ENCODE measurements at regions not wholly inside any gene's neighbourhood (a gene's known extent, or its start where the extent isn't known, plus 50 kb on each side); places are given as distances from the start of the nearest gene placed in this dataset.

GRCh38 chr11:45339729-45340519 is 53.8 kb upstream of the SYT13 start (continued):
- TF ChIP-seq ZNF574 (CRISPR knock-in tag; IDR thresholded peaks at IDR 0.05) (peak; percentile 40; the same call in 1 of the 2 replicates), ZBTB7B (CRISPR knock-in tag; IDR thresholded peaks at IDR 0.05) (no peak), SP1 (IDR thresholded peaks at IDR 0.05) (no peak), SP1 (CRISPR knock-in tag; IDR thresholded peaks at IDR 0.05) (0 out of 2 replicates have a peak, but pooled peaks have one; percentile 20), MED8 (CRISPR knock-in tag; IDR thresholded peaks at IDR 0.05; ENCODE audit: insufficient replicate concordance) (no peak), NFIB (CRISPR knock-in tag; IDR thresholded peaks at IDR 0.05; ENCODE audit: borderline replicate concordance) (no peak), IKZF5 (CRISPR knock-in tag; IDR thresholded peaks at IDR 0.05) (no peak), ZNF776 (CRISPR knock-in tag; IDR thresholded peaks at IDR 0.05) (no peak), FOXA3 (CRISPR knock-in tag; IDR thresholded peaks at IDR 0.05) (peak; percentile 24; the same call in 1 of the 2 replicates), PITX1 (CRISPR knock-in tag; IDR thresholded peaks at IDR 0.05) (peak; percentile 21; the same call in 1 of the 2 replicates), ELF3 (CRISPR knock-in tag; IDR thresholded peaks at IDR 0.05) (0 out of 2 replicates have a peak, but pooled peaks have one; percentile 54), ZKSCAN1 (IDR thresholded peaks at IDR 0.05; ENCODE audit: low read length) (no peak), ZFP1 (CRISPR knock-in tag; IDR thresholded peaks at IDR 0.05) (no peak), ZSCAN30 (CRISPR knock-in tag; IDR thresholded peaks at IDR 0.05) (no peak), CTCF (CRISPR knock-in tag; IDR thresholded peaks at IDR 0.05) (peak; percentile 92)
- TF ChIP-seq, protein P1, sequence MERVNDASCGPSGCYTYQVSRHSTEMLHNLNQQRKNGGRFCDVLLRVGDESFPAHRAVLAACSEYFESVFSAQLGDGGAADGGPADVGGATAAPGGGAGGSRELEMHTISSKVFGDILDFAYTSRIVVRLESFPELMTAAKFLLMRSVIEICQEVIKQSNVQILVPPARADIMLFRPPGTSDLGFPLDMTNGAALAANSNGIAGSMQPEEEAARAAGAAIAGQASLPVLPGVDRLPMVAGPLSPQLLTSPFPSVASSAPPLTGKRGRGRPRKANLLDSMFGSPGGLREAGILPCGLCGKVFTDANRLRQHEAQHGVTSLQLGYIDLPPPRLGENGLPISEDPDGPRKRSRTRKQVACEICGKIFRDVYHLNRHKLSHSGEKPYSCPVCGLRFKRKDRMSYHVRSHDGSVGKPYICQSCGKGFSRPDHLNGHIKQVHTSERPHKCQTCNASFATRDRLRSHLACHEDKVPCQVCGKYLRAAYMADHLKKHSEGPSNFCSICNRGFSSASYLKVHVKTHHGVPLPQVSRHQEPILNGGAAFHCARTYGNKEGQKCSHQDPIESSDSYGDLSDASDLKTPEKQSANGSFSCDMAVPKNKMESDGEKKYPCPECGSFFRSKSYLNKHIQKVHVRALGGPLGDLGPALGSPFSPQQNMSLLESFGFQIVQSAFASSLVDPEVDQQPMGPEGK (CRISPR knock-in tag; IDR thresholded peaks at IDR 0.05): 0 out of 2 replicates have a peak, but pooled peaks have one; percentile 15
- TF ChIP-seq, protein P2, sequence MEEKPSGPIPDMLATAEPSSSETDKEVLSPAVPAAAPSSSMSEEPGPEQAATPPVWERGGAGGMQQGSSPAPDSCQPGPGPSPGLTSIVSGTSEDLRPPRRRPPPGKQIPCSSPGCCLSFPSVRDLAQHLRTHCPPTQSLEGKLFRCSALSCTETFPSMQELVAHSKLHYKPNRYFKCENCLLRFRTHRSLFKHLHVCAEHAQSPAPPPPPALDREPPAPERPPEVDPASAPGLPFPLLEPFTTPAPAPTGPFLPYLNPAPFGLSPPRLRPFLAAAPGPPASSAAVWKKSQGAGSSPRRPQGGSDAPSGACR (CRISPR knock-in tag; IDR thresholded peaks at IDR 0.05): no peak
- TF ChIP-seq, protein P3, sequence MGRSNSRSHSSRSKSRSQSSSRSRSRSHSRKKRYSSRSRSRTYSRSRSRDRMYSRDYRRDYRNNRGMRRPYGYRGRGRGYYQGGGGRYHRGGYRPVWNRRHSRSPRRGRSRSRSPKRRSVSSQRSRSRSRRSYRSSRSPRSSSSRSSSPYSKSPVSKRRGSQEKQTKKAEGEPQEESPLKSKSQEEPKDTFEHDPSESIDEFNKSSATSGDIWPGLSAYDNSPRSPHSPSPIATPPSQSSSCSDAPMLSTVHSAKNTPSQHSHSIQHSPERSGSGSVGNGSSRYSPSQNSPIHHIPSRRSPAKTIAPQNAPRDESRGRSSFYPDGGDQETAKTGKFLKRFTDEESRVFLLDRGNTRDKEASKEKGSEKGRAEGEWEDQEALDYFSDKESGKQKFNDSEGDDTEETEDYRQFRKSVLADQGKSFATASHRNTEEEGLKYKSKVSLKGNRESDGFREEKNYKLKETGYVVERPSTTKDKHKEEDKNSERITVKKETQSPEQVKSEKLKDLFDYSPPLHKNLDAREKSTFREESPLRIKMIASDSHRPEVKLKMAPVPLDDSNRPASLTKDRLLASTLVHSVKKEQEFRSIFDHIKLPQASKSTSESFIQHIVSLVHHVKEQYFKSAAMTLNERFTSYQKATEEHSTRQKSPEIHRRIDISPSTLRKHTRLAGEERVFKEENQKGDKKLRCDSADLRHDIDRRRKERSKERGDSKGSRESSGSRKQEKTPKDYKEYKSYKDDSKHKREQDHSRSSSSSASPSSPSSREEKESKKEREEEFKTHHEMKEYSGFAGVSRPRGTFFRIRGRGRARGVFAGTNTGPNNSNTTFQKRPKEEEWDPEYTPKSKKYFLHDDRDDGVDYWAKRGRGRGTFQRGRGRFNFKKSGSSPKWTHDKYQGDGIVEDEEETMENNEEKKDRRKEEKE (IDR thresholded peaks at IDR 0.05): no peak
